ENCODE measurements at regions not wholly inside any gene's neighbourhood (a gene's known extent, or its start where the extent isn't known, plus 50 kb on each side); places are given as distances from the start of the nearest gene placed in this dataset.
"Not testable (repeated sequence)": the region's sequence is repeated elsewhere in the genome, so short reads cannot be mapped to it uniquely, and the experiment has no call there.

- H3K36me3 ChIP-seq (ENCODE audit: insufficient read depth, low read length): no peaks in the 10 kb centered on the region
- no peaks in the 10 kb centered on the region for H3K4me1 ChIP-seq (ENCODE audit: insufficient read depth, low read length)
- H3K9ac ChIP-seq (ENCODE audit: low read depth, low read length): no peak overlapping the region
- no peaks in the 10 kb centered on the region for H3K9me3 ChIP-seq (ENCODE audit: control insufficient read depth, insufficient read depth, low read length)
Measured at GRCh38 chr7:115632636-115633035, 397.9 kb downstream of the TFEC start.

GRCh38 chr7:115631782-115632181, 398.8 kb downstream of the TFEC start:
- Histone ChIP-seq H3K4me1 (ENCODE audit: insufficient read depth, low read length) (no peaks in the 10 kb centered on the region), H3K9me3 (ENCODE audit: control insufficient read depth, insufficient read depth, low read length) (no peaks in the 10 kb centered on the region), H3K36me3 (ENCODE audit: insufficient read depth, low read length) (no peaks in the 10 kb centered on the region), H3K9ac (ENCODE audit: low read depth, low read length) (no peak overlapping the region)

DNA sequence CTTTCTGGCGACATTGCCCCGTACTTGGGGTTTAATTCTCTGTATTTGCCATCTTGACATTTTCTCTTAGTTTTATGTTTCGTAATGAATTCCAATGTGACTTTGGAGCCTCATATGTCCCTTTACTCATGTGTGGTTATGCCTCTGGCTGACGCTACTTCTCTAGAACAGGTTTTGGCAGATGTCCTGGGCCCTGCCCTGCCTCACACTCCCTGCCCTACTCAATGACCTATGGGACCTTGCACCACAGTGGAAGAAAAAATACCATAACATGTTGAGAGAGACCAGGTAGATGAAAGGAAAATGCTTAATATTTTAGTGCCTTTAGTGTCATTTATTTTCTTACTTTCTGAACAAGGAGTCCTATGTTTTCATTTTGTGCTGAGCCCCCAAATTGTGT, 400.5 kb downstream of the TFEC start:
- H3K9ac ChIP-seq (ENCODE audit: low read depth, low read length): no peak overlapping the region
- H3K9me3 ChIP-seq (ENCODE audit: control insufficient read depth, insufficient read depth, low read length): no peaks in the 10 kb centered on the region
- H3K36me3 ChIP-seq (ENCODE audit: insufficient read depth, low read length): no peaks in the 10 kb centered on the region
- H3K4me1 ChIP-seq (ENCODE audit: insufficient read depth, low read length): no peaks in the 10 kb centered on the region

GRCh38 chr7:115618676-115619075, 411.9 kb downstream of the TFEC start:
- no peaks in the 10 kb centered on the region for H3K9me3 ChIP-seq (ENCODE audit: control insufficient read depth, insufficient read depth, low read length)
- H3K4me1 ChIP-seq (ENCODE audit: insufficient read depth, low read length): no peaks in the 10 kb centered on the region
- H3K36me3 ChIP-seq (ENCODE audit: insufficient read depth, low read length): no peaks in the 10 kb centered on the region
- no peak overlapping the region for H3K9ac ChIP-seq (ENCODE audit: low read depth, low read length)

- Histone ChIP-seq H3K9ac (ENCODE audit: low read depth, low read length) (no peak overlapping the region), H3K36me3 (ENCODE audit: insufficient read depth, low read length) (no peaks in the 10 kb centered on the region), H3K4me1 (ENCODE audit: insufficient read depth, low read length) (no peaks in the 10 kb centered on the region), H3K9me3 (ENCODE audit: control insufficient read depth, insufficient read depth, low read length) (no peaks in the 10 kb centered on the region)
Measured at GRCh38 chr7:115613836-115614235, 416.7 kb downstream of the TFEC start.

GRCh38 chr7:115603416-115603815, 427.1 kb downstream of the TFEC start:
- Histone ChIP-seq H3K4me1 (ENCODE audit: insufficient read depth, low read length) (no peaks in the 10 kb centered on the region), H3K36me3 (ENCODE audit: insufficient read depth, low read length) (no peaks in the 10 kb centered on the region), H3K9me3 (ENCODE audit: control insufficient read depth, insufficient read depth, low read length) (no peaks in the 10 kb centered on the region), H3K9ac (ENCODE audit: low read depth, low read length) (no peak overlapping the region)

GRCh38 chr7:115600207-115600606, 430.4 kb downstream of the TFEC start:
- H3K9ac ChIP-seq (ENCODE audit: low read depth, low read length): no peak overlapping the region
- no peaks in the 10 kb centered on the region for H3K9me3 ChIP-seq (ENCODE audit: control insufficient read depth, insufficient read depth, low read length)
- H3K36me3 ChIP-seq (ENCODE audit: insufficient read depth, low read length): no peaks in the 10 kb centered on the region
- H3K4me1 ChIP-seq (ENCODE audit: insufficient read depth, low read length): no peaks in the 10 kb centered on the region

- H3K36me3 ChIP-seq (ENCODE audit: insufficient read depth, low read length); H3K9ac ChIP-seq (ENCODE audit: low read depth, low read length); H3K4me1 ChIP-seq (ENCODE audit: insufficient read depth, low read length); H3K9me3 ChIP-seq (ENCODE audit: control insufficient read depth, insufficient read depth, low read length): not testable (repeated sequence)
Measured at GRCh38 chr7:115599184-115599583, 431.4 kb downstream of the TFEC start.

DNA sequence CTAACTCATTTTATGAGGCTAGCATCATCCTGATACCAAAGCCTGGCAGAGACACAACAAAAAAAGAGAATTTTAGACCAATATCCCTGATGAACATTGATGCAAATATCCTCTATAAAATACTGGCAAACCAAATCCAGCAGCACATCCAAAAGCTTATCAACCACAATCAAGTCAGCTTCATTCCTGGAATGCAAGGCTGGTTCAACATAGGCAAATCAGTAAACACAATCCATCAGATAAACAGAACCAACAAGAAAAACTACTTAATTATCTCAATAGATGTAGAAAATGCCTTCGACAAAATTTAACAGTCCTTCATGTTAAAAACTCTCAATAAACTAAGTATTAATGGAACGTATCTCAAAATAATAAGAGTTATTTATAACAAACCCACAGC, 433.3 kb downstream of the TFEC start:
- not testable (repeated sequence) for H3K9me3 ChIP-seq (ENCODE audit: control insufficient read depth, insufficient read depth, low read length); H3K9ac ChIP-seq (ENCODE audit: low read depth, low read length); H3K4me1 ChIP-seq (ENCODE audit: insufficient read depth, low read length); H3K36me3 ChIP-seq (ENCODE audit: insufficient read depth, low read length)

- no peaks in the 10 kb centered on the region for H3K4me1 ChIP-seq (ENCODE audit: insufficient read depth, low read length)
- H3K9me3 ChIP-seq (ENCODE audit: control insufficient read depth, insufficient read depth, low read length): no peaks in the 10 kb centered on the region
- no peak overlapping the region for H3K9ac ChIP-seq (ENCODE audit: low read depth, low read length)
- no peaks in the 10 kb centered on the region for H3K36me3 ChIP-seq (ENCODE audit: insufficient read depth, low read length)
Measured at GRCh38 chr7:115593111-115593510, 437.5 kb downstream of the TFEC start.

DNA sequence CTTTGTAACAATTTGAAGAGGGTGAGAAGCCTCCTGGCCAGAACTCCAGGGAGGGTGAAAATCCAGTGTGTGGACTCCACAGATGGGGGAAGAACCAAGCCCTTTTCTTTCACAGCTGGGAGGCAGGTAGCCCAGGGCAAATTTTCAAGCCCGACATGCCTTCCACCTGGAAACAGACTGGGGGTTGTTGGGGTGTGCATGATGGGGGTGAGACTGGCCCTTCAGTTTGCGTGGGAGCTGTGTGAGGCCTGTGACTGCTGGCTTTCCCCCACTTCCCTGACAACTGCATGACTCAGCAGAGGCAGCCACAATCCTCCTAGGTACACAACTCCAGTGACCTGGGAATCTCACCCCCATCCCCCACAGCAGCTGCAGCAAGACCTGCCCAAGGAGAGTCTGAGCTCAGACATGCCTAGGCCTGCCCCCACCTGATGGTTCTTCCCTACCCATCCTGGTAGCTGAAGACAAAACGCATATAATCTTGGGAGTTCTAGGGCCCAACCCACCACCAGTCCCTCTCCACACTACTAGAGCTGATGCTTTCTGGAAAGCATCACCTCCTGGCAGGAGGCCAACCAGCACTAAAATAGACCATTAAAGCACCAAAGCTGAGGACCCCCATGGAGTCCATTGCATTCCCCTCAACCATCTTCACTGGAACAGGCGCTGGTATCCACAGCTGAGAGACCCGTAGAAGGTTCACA, 445.4 kb downstream of the TFEC start:
- peaks cover 4% of the 10 kb centered on the region; the same call in 1 of the 2 replicates for H3K9me3 ChIP-seq (ENCODE audit: control insufficient read depth, insufficient read depth, low read length)
- no peaks in the 10 kb centered on the region for H3K4me1 ChIP-seq (ENCODE audit: insufficient read depth, low read length)
- H3K9ac ChIP-seq (ENCODE audit: low read depth, low read length): no peak overlapping the region
- H3K36me3 ChIP-seq (ENCODE audit: insufficient read depth, low read length): no peaks in the 10 kb centered on the region

- Histone ChIP-seq H3K4me1 (ENCODE audit: insufficient read depth, low read length) (no peaks in the 10 kb centered on the region), H3K9ac (ENCODE audit: low read depth, low read length) (no peak overlapping the region), H3K36me3 (ENCODE audit: insufficient read depth, low read length) (no peaks in the 10 kb centered on the region), H3K9me3 (ENCODE audit: control insufficient read depth, insufficient read depth, low read length) (peaks cover 4% of the 10 kb centered on the region; the same call in 1 of the 2 replicates)
Measured at GRCh38 chr7:115582956-115583355, 447.6 kb downstream of the TFEC start.

GRCh38 chr7:115578576-115578975, 452.0 kb downstream of the TFEC start:
- Histone ChIP-seq H3K9me3 (ENCODE audit: control insufficient read depth, insufficient read depth, low read length) (no peaks in the 10 kb centered on the region), H3K9ac (ENCODE audit: low read depth, low read length) (no peak overlapping the region), H3K36me3 (ENCODE audit: insufficient read depth, low read length) (no peaks in the 10 kb centered on the region), H3K4me1 (ENCODE audit: insufficient read depth, low read length) (no peaks in the 10 kb centered on the region)

GRCh38 chr7:115574681-115575291, 455.8 kb downstream of the TFEC start:
- H3K9ac ChIP-seq (ENCODE audit: low read depth, low read length): no peak overlapping the region
- H3K4me1 ChIP-seq (ENCODE audit: insufficient read depth, low read length): no peaks in the 10 kb centered on the region
- H3K9me3 ChIP-seq (ENCODE audit: control insufficient read depth, insufficient read depth, low read length): no peaks in the 10 kb centered on the region
- H3K36me3 ChIP-seq (ENCODE audit: insufficient read depth, low read length): no peaks in the 10 kb centered on the region

GRCh38 chr7:115572111-115572510, 458.5 kb downstream of the TFEC start:
- H3K9me3 ChIP-seq (ENCODE audit: control insufficient read depth, insufficient read depth, low read length): no peaks in the 10 kb centered on the region
- no peak overlapping the region for H3K9ac ChIP-seq (ENCODE audit: low read depth, low read length)
- H3K4me1 ChIP-seq (ENCODE audit: insufficient read depth, low read length): no peaks in the 10 kb centered on the region
- no peaks in the 10 kb centered on the region for H3K36me3 ChIP-seq (ENCODE audit: insufficient read depth, low read length)

All from ES-I3 (cell line).